HUES6 (cell line): ENCODE measurements at regions not wholly inside any gene's neighbourhood (a gene's known extent, or its start where the extent isn't known, plus 50 kb on each side); places are given as distances from the start of the nearest gene placed in this dataset.

Experiments used
- H3K27ac ChIP-seq: 2 replicates; pipeline ENCODE4 v1.7.0; 2013; ENCODE audit warnings: low read depth, mild to moderate bottlenecking, low read length, inconsistent platforms
- H3K27me3 ChIP-seq: 2 replicates; pipeline ENCODE4 v1.6.1; 2013; ENCODE audit warnings: low read length; ENCODE audit not compliant: control insufficient read depth, insufficient read depth
- H3K36me3 ChIP-seq: 2 replicates; pipeline ENCODE4 v1.6.1; 2013; ENCODE audit warnings: low read length; ENCODE audit not compliant: control insufficient read depth, insufficient read depth
- H3K4me1 ChIP-seq: 2 replicates; pipeline ENCODE4 v1.6.1; 2013; ENCODE audit warnings: low read length; ENCODE audit not compliant: control insufficient read depth, insufficient read depth
- H3K4me3 ChIP-seq: 2 replicates; pipeline ENCODE4 v1.5.1; 2013; ENCODE audit warnings: low read depth, low read length
- H3K9ac ChIP-seq: one replicate; pipeline ENCODE4 v1.6.1; 2013; ENCODE audit warnings: mild to moderate bottlenecking, low read length
- H3K9me3 ChIP-seq: 2 replicates; pipeline ENCODE4 v1.6.1; 2013; ENCODE audit warnings: low read depth, low read length; ENCODE audit not compliant: control insufficient read depth, insufficient read depth

DNA sequence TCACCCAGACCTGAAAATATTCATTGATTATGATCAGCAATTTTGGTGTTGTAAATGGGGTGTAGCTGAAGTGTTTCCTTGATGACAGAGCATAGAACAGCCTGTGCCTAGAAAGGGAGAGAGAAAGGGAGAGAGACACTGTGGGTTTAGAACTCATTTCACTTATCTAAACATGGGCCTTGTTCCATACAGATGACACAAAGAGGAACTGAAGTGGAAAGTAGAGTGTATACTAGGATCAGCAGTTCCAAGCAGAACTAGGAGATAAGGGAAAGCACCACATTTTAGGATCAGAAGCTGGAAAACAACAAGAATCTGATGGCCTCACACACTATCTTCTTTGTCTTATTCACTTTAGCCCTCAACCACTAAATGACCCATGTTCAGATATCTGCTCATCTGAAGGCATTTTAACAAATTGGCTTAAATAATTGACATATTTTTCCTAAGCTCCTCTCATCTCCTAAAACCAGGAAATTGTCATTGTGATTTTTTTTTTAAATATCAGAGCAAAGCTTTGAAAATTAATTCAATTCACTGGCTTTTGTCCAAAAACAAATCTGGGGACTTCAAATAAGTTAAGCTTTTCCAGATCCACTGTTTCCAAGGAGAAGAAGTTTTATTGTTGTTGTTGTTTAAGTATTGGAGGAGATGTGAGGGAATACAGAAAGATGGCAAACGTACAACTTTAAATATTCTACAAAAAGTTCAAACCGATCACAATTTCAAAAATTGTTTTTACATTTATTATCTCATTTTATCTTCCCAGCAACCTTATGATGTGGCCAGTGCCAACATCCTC lies 103.8 kb downstream of the LYPLAL1 start:
- no peak overlapping the region; the same call in 1 of the 2 replicates for H3K27ac ChIP-seq
- H3K9me3 ChIP-seq, result no peaks in the 10 kb centered on the region
- H3K36me3 ChIP-seq, result no peaks in the 10 kb centered on the region
- no peak overlapping the region for H3K4me3 ChIP-seq
- H3K27me3 ChIP-seq, result no peaks in the 10 kb centered on the region
- H3K4me1 ChIP-seq, result no peaks in the 10 kb centered on the region
- H3K9ac ChIP-seq, result no peak overlapping the region

DNA sequence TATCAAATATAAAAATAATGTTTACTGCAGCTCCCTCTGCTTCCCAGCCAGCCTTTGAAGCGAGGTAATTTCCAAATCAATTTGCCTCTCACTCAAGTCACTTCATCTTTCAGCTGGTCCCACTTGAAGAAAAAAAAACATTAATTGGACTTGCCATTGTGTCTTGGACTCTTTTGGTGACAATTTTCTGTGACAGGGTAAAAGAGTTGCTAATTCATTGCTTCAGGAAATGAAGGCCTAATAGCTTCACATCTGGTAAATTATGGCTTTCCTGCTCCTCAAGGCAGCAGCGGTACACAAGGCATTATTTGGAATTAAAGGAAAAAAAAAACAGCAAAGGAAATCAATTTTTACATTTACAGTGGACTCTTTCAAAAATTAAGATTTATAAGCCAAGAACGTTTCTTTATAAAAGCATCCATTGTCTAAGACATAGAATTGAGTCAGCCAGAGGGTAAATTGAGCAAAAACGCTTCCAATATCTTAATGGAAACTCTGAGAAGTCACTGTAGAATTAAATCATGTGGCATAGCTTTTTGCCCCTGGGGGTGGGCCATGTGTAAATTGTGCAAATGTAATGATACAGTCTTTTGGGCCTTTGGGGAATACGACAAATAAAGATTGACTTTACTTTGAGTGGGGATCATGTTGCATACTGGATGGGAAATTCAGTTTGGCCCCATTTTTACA lies 102.5 kb downstream of the LYPLAL1 start:
- H3K27me3 ChIP-seq, result no peaks in the 10 kb centered on the region
- no peaks in the 10 kb centered on the region for H3K4me1 ChIP-seq
- no peak overlapping the region for H3K4me3 ChIP-seq
- H3K27ac ChIP-seq, result no peak overlapping the region
- H3K9me3 ChIP-seq, result no peaks in the 10 kb centered on the region
- no peaks in the 10 kb centered on the region for H3K36me3 ChIP-seq
- H3K9ac ChIP-seq, result no peak overlapping the region

DNA sequence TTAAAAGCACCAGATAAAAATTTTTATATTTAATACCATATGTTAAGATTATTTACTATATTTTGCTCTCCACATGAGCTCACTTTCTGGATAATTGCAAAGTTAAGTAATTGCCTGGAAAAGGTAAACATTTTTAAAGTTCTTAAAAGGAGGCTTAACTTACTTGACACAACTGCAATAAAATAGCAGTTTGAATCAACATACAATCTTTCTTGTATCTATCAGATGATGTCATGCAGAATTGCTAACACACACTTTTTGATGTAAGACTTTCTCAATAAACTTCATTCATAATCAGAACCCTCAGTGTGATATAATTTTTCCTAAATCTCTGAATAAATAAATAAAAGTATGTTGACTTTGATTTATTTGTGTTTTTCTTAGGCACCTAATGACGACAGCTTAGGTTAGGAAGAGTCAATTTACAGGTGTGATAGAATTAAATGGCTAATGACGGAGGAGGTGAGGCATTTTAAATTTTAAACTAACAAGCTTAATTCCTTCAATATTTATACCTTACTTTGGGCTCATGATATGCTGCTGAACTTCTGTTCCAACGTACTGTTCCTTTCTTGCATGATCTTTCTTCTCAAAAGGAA lies 99.5 kb downstream of the LYPLAL1 start:
- Histone ChIP-seq H3K9ac (no peak overlapping the region), H3K27me3 (no peaks in the 10 kb centered on the region), H3K4me1 (no peaks in the 10 kb centered on the region), H3K4me3 (no peak overlapping the region), H3K27ac (no peak overlapping the region), H3K36me3 (no peaks in the 10 kb centered on the region), H3K9me3 (no peaks in the 10 kb centered on the region)

DNA sequence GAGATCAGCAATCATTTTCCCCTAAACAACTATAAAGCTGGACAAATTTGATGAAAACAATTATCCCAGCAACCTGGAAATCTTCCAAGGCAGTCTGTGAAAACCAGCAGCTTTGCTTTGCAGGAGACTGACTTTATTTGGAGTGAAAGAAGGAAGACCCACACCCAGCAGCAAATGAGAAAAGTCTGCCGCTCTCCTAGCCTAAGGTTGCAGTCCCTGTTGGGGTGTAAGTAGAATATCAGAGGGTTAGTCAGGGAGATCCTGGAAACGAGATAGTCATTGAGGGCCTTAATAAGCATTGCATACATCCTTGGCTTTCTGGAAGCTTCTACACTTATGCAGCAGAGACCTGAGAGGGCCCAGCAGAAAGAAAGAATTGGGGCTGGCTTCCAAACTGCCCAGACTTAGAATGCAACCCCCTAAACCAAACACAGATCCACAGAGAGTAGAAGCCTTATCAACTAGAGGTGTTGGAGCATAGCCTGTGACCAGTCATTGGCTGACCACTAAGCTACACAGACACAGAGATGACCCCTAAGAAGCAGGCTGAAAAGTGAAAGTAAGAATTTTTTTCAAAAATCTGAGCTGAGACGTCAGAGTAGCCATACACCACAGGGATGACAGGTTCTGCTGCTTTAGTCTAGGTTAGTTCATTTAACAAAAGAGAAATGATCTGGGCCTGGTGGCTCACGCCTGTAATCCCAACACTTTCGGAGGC lies 98.3 kb downstream of the LYPLAL1 start:
- H3K4me3 ChIP-seq, result no peak overlapping the region
- no peak overlapping the region for H3K27ac ChIP-seq
- no peak overlapping the region for H3K9ac ChIP-seq
- H3K9me3 ChIP-seq, result no peaks in the 10 kb centered on the region
- no peaks in the 10 kb centered on the region for H3K4me1 ChIP-seq
- no peaks in the 10 kb centered on the region for H3K27me3 ChIP-seq
- H3K36me3 ChIP-seq, result no peaks in the 10 kb centered on the region

DNA sequence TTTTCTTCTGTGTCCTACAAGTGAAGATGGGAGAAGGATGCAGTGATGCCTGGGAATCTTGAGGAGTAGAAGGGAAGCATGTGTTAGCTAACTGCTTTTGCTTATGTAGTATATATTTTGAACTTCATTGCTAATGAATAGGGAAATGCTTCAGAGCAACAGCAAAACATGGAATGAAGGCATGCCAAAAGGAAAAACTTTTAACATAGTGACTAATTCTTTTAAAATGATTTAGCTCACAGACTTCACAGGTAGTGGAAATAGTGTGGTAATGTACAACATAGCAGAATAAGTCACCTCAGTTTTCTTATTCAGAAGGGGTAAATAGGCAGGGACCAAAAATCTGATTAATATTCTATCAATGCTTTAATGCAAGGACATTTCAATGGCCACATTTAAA lies 95.5 kb downstream of the LYPLAL1 start:
- Histone ChIP-seq H3K4me3 (no peak overlapping the region), H3K27me3 (no peaks in the 10 kb centered on the region), H3K4me1 (peaks cover 10% of the 10 kb centered on the region), H3K36me3 (no peaks in the 10 kb centered on the region), H3K27ac (no peak overlapping the region), H3K9me3 (no peaks in the 10 kb centered on the region), H3K9ac (no peak overlapping the region)

DNA sequence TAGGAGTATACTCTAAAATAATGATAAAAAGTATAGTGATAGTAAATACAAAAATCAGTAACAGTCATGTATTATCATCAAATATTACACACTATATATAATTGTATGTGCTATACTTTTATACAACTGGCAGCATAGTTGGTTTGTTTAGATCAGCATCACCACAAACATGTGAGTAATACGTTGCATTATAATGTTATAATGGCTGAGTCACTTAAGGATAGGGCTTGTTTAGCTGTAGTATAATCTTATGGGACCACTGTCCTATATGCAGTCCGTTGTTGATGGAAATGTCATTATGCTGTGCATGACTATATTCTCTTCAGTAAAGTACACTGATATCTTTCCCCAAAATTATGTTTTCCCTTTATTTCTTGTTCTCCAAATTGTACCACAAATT lies 92.8 kb downstream of the LYPLAL1 start:
- Histone ChIP-seq H3K27me3 (no peaks in the 10 kb centered on the region), H3K27ac (no peak overlapping the region), H3K9me3 (no peaks in the 10 kb centered on the region), H3K36me3 (no peaks in the 10 kb centered on the region), H3K4me1 (peaks cover 15% of the 10 kb centered on the region), H3K9ac (no peak overlapping the region), H3K4me3 (no peak overlapping the region)

DNA sequence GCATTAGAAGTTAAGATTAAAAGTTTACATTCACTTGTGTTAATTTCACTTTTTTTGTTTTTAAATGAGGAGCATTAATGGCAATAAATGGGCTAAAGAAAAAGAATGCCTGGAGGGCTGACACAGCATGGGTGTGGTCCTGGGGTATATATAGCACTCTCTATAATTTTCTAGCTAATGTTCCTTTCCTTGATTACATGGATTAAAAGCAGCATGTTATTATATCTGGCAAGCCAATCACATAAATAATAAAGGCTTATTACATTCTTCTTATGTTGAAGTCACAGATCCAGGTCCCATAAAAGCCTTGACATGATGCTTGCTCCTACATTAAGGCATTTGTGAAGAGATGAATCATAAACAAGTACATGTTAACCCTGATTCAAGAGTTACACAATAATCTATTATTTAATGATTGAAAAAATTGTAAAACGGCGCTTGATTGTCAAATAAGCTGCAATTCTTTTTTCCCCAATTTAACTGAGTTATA lies 91.4 kb downstream of the LYPLAL1 start:
- Histone ChIP-seq H3K4me1 (peaks cover 15% of the 10 kb centered on the region), H3K9me3 (no peaks in the 10 kb centered on the region)

DNA sequence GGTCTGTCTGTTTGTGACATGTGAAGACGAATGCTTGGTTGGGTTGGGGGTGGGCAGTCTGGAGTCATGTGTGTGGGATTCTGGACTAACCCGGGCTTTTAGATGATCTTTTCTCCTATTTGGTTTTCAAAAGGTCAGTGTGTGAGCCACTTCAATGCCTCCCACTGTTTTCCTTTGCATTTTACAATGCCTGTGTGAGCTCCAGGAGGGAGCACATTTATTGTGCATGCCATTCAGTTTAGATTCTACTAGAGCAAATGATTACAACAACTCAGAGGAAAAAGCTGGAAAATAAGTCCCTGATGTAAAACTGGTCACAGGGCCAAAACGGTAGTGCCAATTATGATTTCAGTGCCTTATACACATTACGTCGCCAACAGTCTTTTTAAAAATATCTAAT lies 90.9 kb downstream of the LYPLAL1 start:
- Histone ChIP-seq H3K4me3 (no peak overlapping the region), H3K9ac (no peak overlapping the region), H3K4me1 (peaks cover 15% of the 10 kb centered on the region), H3K27ac (no peak overlapping the region), H3K27me3 (no peaks in the 10 kb centered on the region), H3K9me3 (no peaks in the 10 kb centered on the region), H3K36me3 (no peaks in the 10 kb centered on the region)

More for the DNA sequence above, 91.4 kb downstream of the LYPLAL1 start:
- Histone ChIP-seq H3K9ac (no peak overlapping the region), H3K27ac (no peak overlapping the region), H3K27me3 (no peaks in the 10 kb centered on the region), H3K36me3 (no peaks in the 10 kb centered on the region), H3K4me3 (no peak overlapping the region)
